SK-N-MC (cell line): ENCODE measurements at regions not wholly inside any gene's neighbourhood (a gene's known extent, or its start where the extent isn't known, plus 50 kb on each side); places are given as distances from the start of the nearest gene placed in this dataset.

Experiments
- EZH2 ChIP-seq: fragments of 200-600 bp; sonication (generic); IDR thresholded peaks from one replicate; pipeline ENCODE4 v1.6.1; 2017; ENCODE audit warnings: antibody characterized with exemption
- FOXP2 ChIP-seq: optimal IDR thresholded peaks from 2 replicates; pipeline ENCODE3; 2011; ENCODE audit warnings: mild to moderate bottlenecking, moderate library complexity; ENCODE audit not compliant: insufficient read depth; ENCODE audit errors: extremely low read length, control extremely low read depth
- POLR2AphosphoS5 ChIP-seq: IDR thresholded peaks from 2 replicates; pipeline ENCODE4 v1.6.1; 2012; ENCODE audit warnings: mild to moderate bottlenecking, low read depth, low read length, borderline replicate concordance

GRCh38 chr2:16767789-16768476 is 102.3 kb upstream of the CYRIA start:
- TF ChIP-seq EZH2 (no peak), POLR2AphosphoS5 (no peak), FOXP2 (no peak)
